Cardiac fibroblast (primary cell): ENCODE measurements at regions not wholly inside any gene's neighbourhood (a gene's known extent, or its start where the extent isn't known, plus 50 kb on each side); places are given as distances from the start of the nearest gene placed in this dataset.

ENCODE experiments used
- DNase-seq, 2 donors: peaks; one replicate each; pipeline versions ENCODE4 v3.0.0 to v3.0.0-alpha.2; 2010; ENCODE audit warnings: low read depth in 2 of 2
- H3K4me3 ChIP-seq, 2 donors: replicated peaks in 1 of 2; 1 replicate in 1 of 2; 2 replicates in 1 of 2; pipeline ENCODE4 v1.5.1; 2011; ENCODE audit warnings: low read depth in 2 of 2, low read length in 2 of 2, mild to moderate bottlenecking in 2 of 2, moderate library complexity in 1 of 2
- CTCF ChIP-seq: IDR thresholded peaks from one replicate; pipeline ENCODE4 v1.5.1; 2011; ENCODE audit warnings: low read depth, mild to moderate bottlenecking, low read length, inconsistent platforms

GRCh38 chr1:213641312-213641711 is 346.5 kb upstream of the PROX1 start:
- H3K4me3 ChIP-seq = no peak overlapping the region
- TF ChIP-seq CTCF = no peak
- DNase-seq = no peak

DNA sequence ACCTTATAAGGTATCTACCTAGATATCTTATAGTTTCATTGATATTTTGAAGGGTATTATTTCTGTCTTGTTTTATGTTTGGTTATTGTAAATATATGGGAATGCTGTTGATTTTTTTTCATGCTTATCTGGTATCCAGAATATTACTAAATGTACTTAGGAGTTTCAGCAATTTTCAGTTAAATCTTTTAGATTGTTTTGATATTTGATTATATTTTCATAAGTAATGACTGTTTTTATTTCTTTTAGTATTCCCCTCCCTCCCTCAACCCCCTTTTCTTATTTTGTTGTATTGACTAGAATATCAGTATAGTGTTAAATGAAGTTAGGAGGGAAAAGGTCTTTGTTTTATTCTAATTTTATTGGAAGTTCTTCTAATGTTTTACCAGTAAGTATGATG is 344.4 kb upstream of the PROX1 start:
- DNase-seq = no peak
- no peak for TF ChIP-seq CTCF
- no peak overlapping the region for H3K4me3 ChIP-seq

GRCh38 chr1:213647864-213648650 is 339.7 kb upstream of the PROX1 start:
- DNase-seq = no peak
- no peak overlapping the region for H3K4me3 ChIP-seq
- TF ChIP-seq CTCF = no peak

DNA sequence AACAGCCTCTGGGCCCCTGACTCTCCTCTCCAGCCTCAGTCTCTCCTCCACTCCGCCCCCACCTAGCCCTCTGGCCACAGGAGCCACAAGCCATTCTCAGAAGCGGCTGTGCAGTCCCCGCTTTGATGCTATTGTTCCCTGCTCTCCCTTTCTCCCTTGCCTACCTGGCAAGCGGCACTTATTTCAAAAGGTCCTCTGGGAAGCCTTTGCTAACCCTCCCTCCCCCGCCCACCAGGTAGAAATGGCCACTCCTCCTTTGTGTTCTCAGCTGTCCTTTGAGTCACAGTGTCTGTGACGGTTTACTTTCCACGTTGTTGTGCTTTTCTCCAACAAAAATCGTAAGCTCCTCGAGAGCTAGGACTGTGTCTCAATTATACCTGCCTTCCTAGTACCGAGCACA is 338.4 kb upstream of the PROX1 start:
- no peak for DNase-seq
- TF ChIP-seq CTCF = no peak
- H3K4me3 ChIP-seq = no peak overlapping the region

GRCh38 chr1:213650603-213651002 is 337.2 kb upstream of the PROX1 start:
- TF ChIP-seq CTCF = no peak
- H3K4me3 ChIP-seq = no peak overlapping the region
- DNase-seq = no peak

GRCh38 chr1:213651077-213651476 is 336.7 kb upstream of the PROX1 start:
- no peak for TF ChIP-seq CTCF
- DNase-seq = no peak
- H3K4me3 ChIP-seq = no peak overlapping the region

DNA sequence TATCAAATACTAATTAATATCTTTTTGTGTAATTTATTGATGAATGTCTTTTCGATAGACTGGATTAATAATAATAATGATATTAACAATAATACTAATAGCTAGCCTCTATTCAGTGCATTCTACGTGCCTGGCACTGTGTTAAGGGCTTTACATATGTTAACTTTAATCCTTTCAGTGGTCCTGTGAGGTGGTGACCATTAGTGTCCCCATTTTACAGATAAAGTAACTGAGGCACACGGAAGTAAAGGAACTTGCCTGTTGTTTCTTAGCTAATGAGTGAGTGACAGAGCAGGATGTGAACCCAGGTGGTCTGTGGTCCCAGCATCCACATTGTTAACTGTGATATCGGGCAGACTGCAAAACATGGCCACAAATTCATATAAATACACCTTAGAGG is 335.7 kb upstream of the PROX1 start:
- no peak overlapping the region for H3K4me3 ChIP-seq
- TF ChIP-seq CTCF = no peak
- DNase-seq = no peak
